Stimulated activated memory B cell treated with anti-CD40 and anti-IgM and Interleukin-4, amounts not matched to agents 10 μg/mL and 1 μg/mL and 100 μg/mL, for 72 hours (primary cell): ENCODE measurements at regions not wholly inside any gene's neighbourhood (a gene's known extent, or its start where the extent isn't known, plus 50 kb on each side); places are given as distances from the start of the nearest gene placed in this dataset.
"Not testable (repeated sequence)": the region's sequence is repeated elsewhere in the genome, so short reads cannot be mapped to it uniquely, and the experiment has no call there.

Experiments used
- ATAC-seq: fragments of 150-1000 bp; cut with Tn5 transposase; 2 replicates; pipeline ENCODE4 v1.10.0; 2021
- H3K27ac Mint-ChIP-seq: one replicate; pipeline ENCODE4 v1.8.0; 2022; ENCODE audit warnings: mild to moderate bottlenecking, mixed read lengths
- H3K27me3 Mint-ChIP-seq: one replicate; pipeline ENCODE4 v1.8.0; 2022; ENCODE audit warnings: mixed read lengths
- H3K36me3 Mint-ChIP-seq: one replicate; pipeline ENCODE4 v1.8.0; 2022; ENCODE audit warnings: mixed read lengths
- H3K4me1 Mint-ChIP-seq: one replicate; pipeline ENCODE4 v1.8.0; 2022; ENCODE audit warnings: mixed read lengths
- H3K4me3 Mint-ChIP-seq: one replicate; pipeline ENCODE4 v1.8.0; 2022; ENCODE audit warnings: mild to moderate bottlenecking, moderate library complexity, mixed read lengths
- H3K9me3 Mint-ChIP-seq: one replicate; pipeline ENCODE4 v1.8.0; 2022; ENCODE audit warnings: mixed read lengths

DNA sequence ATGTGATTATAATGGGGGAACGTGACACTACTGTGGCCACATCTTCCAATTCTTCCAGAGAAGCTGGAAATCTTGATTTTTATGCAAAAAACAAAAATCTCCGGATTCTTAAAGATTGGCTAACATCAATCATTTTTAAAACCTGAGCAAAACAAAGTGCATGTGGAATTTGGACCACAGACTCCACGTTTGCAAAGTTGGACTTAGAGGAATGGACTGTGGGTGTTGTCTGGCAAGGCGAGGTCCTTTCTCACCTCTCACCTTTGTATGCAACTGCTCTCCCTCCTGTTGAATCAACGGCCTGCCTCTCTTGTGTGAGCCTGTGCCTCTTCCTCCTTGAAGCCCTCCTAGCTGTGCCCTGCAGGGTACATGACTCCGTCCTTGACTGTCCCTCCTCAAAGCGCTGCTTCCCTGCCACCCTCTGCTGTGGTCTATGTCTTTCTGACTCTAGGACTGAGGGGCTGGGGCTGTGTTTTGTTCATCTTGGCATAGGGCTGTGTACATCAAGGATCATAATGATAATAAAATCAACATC is 122.4 kb downstream of the PHETA1 start:
- no peak overlapping the region for H3K4me3 Mint-ChIP-seq
- peaks cover 32% of the 10 kb centered on the region for H3K27me3 Mint-ChIP-seq

DNA sequence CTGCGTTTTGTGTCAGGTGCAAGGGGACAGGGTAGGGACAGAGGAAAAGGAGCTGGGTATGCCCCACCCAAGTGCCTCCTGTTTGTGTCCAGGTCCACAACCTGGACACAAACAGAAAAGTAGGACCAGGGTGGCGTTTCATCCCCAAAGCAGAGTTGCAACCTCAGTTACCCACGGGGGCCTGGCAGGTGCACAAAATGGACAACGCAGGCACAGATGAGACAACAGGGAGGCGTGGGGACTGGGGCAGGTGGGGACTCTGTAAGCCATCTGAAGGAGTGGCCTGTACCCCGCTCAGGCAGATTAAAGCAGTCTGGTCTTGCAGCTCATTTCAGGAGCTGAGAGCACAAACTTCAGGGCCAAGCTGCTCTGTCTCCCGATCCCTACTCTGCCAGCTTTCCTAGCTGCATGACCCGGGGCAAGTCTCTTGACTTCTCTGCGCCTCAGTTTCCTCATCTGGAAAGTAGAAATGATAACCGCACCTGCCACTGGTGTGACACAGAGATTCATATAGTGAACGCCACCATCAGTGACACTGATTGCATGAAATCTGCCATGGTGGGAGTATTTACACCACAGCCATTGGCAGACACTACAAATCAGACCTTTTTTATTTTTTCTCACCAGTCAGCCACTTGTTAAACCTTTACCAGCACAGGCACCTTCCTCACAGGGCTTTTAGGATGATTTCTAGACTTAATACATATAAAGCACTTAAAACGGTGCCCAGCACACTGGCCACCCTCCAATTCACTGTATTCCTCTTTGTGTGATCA is 123.0 kb downstream of the PHETA1 start:
- Mint-ChIP-seq H3K27me3 (peaks cover 25% of the 10 kb centered on the region), H3K36me3 (no peaks in the 10 kb centered on the region), H3K9me3 (peaks cover 6% of the 10 kb centered on the region), H3K4me1 (no peaks in the 10 kb centered on the region), H3K27ac (no peak overlapping the region), H3K4me3 (no peak overlapping the region)
- no peak for ATAC-seq

More for the DNA sequence above, 122.4 kb downstream of the PHETA1 start:
- H3K9me3 Mint-ChIP-seq = peaks cover 6% of the 10 kb centered on the region
- no peaks in the 10 kb centered on the region for H3K4me1 Mint-ChIP-seq
- H3K36me3 Mint-ChIP-seq = no peaks in the 10 kb centered on the region
- H3K27ac Mint-ChIP-seq = no peak overlapping the region
- ATAC-seq = no peak

DNA sequence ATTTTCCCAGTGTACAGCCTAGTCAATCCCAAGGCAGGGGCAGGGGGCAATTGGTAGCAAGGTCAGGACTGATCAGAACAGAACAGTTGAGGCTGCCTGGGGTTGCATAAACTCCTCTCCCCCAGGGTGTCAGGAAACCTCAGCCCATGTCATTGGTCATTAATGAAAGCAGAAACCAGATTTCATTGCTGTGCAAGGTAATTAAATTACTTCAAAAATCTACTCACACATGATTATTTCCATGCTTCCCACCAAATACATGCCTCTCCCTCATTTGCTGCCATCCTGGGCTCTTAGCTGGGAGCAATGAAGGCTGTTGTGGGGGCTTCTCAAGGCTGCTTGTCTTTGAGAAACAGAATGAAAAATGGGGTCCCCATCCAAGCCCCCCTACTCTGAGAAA is 124.2 kb downstream of the PHETA1 start:
- H3K4me3 Mint-ChIP-seq = no peak overlapping the region
- H3K9me3 Mint-ChIP-seq = peaks cover 6% of the 10 kb centered on the region
- H3K36me3 Mint-ChIP-seq = no peaks in the 10 kb centered on the region
- H3K27ac Mint-ChIP-seq = no peak overlapping the region
- H3K4me1 Mint-ChIP-seq = no peaks in the 10 kb centered on the region
- H3K27me3 Mint-ChIP-seq = peaks cover 31% of the 10 kb centered on the region
- ATAC-seq = no peak

DNA sequence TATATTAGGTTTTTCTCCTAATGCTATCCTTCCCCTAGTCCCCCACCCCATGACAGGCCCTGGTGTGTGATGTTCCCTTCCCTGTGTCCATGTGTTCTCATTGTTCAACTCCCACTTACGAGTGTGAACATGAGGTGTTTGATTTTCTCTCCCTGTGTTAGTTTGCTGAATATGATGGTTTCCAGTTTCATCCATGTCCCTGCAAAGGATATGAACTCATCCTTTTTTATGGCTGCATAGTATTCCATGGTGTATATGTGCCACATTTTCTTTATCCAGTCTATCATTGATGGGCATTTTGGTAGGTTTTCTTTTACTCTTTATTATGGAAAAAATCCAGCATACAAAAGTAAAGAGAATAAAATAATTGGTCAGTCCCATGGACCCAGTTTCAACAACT is 126.1 kb downstream of the PHETA1 start:
- H3K9me3 Mint-ChIP-seq, ATAC-seq, H3K36me3 Mint-ChIP-seq, H3K27ac Mint-ChIP-seq, H3K4me3 Mint-ChIP-seq, H3K4me1 Mint-ChIP-seq: not testable (repeated sequence)
- peaks cover 29% of the 10 kb centered on the region for H3K27me3 Mint-ChIP-seq

DNA sequence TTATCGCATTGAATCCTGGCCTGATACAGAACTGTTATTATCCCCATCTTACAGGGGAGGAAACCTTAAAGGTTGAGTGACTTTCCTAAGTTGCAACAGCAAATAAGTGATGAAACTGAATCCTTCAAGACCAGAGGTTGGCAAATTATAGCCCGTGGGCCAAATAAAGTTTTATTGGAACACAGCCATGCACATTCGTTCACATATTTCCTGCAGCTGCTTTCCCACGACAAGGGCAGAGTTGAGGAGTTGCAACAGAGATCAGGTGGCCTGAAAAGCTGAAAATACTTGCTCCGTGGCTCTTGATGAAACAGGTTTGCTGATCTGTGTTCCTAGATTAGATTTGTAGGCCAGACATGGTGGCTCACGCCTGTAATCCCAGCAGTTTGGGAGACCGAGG is 126.7 kb downstream of the PHETA1 start:
- H3K27me3 Mint-ChIP-seq = peaks cover 30% of the 10 kb centered on the region
- no peaks in the 10 kb centered on the region for H3K36me3 Mint-ChIP-seq
- peaks cover 6% of the 10 kb centered on the region for H3K9me3 Mint-ChIP-seq
- ATAC-seq = no peak
- H3K4me1 Mint-ChIP-seq = no peaks in the 10 kb centered on the region
- H3K4me3 Mint-ChIP-seq = no peak overlapping the region
- H3K27ac Mint-ChIP-seq = no peak overlapping the region

DNA sequence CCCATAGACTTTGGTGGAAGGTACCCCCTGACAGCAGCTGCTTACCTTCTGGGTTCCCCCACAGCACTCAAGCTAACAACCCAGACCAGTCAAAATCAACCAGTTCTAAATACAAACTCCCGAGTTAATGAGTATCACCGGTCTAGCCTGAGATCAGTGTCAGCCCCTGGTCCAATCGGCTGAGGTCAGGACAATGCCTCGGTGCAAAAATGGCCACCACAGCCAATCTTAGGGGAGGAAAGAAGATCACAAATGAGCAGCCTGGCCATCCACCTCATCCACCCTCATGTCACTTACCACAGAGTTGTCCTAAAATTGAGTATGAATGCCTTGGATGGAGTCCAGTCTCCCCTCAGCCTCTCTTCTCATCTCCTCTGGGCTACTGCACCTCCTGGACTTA is 128.5 kb downstream of the PHETA1 start:
- Mint-ChIP-seq H3K9me3 (peaks cover 9% of the 10 kb centered on the region), H3K4me1 (no peaks in the 10 kb centered on the region), H3K36me3 (no peaks in the 10 kb centered on the region), H3K27me3 (peaks cover 44% of the 10 kb centered on the region), H3K4me3 (no peak overlapping the region), H3K27ac (no peak overlapping the region)
- no peak for ATAC-seq

DNA sequence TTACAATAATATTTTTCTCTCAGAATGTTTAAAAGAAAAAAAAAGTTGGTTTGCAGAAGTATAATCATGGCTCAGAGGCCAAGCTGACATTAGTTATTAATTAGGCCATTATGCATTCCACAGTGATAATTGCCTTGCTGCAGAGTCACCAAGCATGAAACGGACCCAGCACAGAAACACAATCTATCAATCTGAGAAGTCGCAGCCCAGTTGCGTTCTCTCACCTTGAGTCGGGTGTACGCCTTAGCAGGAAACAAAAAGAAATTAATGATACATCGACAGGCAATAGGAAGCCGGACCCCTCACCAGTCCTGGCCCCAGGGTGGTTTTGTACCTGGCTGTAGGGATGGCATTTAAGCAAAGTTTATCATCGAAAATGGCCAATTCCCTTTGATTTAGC is 129.7 kb downstream of the PHETA1 start:
- H3K9me3 Mint-ChIP-seq = peaks cover 7% of the 10 kb centered on the region
- H3K4me1 Mint-ChIP-seq = no peaks in the 10 kb centered on the region
- peaks cover 50% of the 10 kb centered on the region for H3K27me3 Mint-ChIP-seq
- H3K36me3 Mint-ChIP-seq = no peaks in the 10 kb centered on the region
- no peak overlapping the region for H3K4me3 Mint-ChIP-seq
- ATAC-seq = no peak
- no peak overlapping the region for H3K27ac Mint-ChIP-seq

DNA sequence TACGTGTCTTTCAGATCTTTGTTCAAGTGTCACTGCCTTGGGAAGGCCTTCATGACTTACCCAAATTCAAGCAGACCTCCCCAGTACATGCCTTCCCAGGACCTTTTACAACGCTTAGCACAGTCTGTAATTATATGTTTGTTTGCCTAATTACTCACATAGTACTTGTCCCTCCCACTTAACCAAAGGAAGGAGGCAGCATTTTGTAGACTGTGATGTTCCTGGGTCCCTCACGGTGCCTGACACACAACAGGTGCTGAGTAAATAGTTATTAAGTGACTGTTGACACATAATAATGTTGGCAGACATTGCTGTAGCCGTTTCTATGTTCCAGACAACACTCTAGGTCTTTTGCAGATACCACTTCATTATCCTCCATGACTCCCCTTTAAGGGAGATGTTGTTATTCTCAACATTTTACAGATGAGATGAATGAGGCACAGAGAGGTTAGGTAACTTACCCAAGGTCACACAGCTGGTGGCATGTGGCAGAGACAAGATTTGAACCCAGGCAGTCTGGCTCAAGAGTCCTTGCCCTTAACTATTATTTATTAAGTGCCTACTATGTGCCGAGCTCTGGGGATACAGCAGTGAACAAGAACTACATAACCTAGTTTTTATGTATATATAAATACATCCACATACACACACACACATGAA is 130.7 kb downstream of the PHETA1 start:
- no peak overlapping the region for H3K4me3 Mint-ChIP-seq
- H3K9me3 Mint-ChIP-seq = peaks cover 7% of the 10 kb centered on the region
- H3K4me1 Mint-ChIP-seq = no peaks in the 10 kb centered on the region
- no peak for ATAC-seq
- no peaks in the 10 kb centered on the region for H3K36me3 Mint-ChIP-seq
- H3K27me3 Mint-ChIP-seq = peaks cover 55% of the 10 kb centered on the region
- no peak overlapping the region for H3K27ac Mint-ChIP-seq

DNA sequence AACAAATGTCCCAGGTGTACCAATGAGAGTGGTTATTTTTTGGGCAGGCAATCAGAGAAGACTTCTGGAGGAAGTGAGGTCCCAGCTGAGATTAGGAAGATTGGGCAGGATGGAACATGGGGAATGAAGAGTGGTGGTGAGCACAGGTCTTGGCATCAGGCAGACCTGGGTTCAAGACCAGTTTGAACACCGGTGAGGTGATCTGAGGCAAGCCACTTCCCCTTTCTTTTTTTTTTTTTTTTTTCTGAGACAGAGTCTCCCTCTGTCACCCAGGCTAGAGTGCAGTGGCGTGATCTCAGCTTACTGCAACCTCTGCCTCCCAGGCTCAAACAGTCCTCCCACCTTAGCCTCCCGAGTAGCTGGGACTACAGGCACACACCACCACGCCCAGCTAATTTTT is 134.4 kb downstream of the PHETA1 start:
- H3K27ac Mint-ChIP-seq, H3K9me3 Mint-ChIP-seq, ATAC-seq, H3K36me3 Mint-ChIP-seq, H3K4me3 Mint-ChIP-seq, H3K4me1 Mint-ChIP-seq: not testable (repeated sequence)
- peaks cover 70% of the 10 kb centered on the region for H3K27me3 Mint-ChIP-seq

DNA sequence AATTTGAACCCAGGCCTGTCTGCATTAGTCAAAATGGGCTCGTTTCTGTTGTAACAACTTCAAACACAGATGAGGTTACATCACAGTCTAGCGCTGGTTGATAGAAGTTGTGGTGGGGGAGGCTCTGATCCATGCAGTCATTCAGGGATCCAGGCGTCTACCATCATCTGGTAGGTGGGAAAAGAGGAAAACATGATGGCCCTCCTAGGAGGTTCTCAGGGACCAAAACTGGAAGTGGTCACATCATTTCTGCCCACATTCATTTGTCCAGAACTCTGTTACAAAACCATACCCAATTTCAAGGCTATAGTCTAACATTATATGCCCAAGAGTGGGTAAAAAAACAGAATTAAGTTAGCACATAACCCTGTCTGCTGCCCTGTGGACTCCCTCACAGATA is 135.1 kb downstream of the PHETA1 start:
- Mint-ChIP-seq H3K4me1 (no peaks in the 10 kb centered on the region), H3K27me3 (peaks cover 70% of the 10 kb centered on the region), H3K9me3 (peaks cover 6% of the 10 kb centered on the region), H3K27ac (no peak overlapping the region), H3K4me3 (no peak overlapping the region), H3K36me3 (no peaks in the 10 kb centered on the region)
- no peak for ATAC-seq

DNA sequence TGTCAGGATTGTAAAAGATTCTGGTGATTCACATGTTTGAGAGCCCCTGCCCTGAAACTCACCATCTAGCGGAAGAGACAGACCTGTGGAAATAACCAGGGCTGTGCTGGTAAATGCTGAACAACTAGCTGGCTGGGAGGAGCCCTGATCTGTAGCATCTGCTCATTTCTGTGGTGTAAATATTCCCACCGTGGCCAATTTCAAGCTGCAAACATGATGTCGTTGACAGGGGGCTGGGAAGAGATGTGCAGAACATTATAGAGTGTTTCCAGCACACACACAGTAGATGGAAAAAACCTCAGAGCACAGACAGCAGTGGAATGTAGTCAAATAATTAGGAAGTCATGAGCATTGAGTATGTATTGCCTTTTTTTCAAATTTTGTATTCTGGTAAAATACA is 138.2 kb downstream of the PHETA1 start:
- Mint-ChIP-seq H3K9me3 (peaks cover 2% of the 10 kb centered on the region), H3K4me3 (no peak overlapping the region), H3K27ac (no peak overlapping the region), H3K36me3 (no peaks in the 10 kb centered on the region), H3K4me1 (no peaks in the 10 kb centered on the region), H3K27me3 (peaks cover 64% of the 10 kb centered on the region)
- no peak for ATAC-seq

DNA sequence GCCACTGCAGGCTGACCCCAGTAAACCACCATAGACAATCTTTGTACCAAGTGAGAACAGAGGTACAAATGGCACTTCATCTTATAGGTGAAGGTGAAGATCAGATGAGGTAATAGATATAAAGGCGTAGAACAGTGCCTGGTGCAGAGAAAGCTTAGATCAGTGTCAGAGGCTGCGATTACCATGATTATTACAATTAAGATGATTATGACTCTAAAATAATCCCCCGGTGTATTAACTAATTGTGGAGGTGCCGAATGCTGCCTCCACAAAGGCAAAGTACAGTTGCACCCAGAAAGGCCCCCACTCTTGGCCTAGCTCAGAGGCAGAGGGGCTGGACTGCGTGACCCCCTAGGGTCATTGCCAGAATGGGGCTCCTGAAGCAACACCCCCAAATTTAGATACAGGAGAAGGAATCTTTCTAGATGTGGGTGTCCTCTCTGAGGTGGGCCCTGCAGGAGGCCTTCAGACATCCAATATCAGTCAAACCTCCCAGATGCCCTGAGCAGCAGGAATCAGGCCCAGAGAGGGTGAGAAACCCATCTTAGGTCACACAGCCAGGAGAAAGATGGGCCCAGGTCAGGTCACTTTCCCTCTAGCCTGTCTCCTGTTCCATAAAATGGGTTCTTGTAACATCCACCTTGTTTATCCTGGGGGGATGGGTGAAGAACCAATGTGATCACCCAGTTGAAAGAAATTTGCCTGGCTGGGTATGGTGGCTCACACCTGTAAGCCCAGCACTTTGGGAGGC is 139.8 kb downstream of the PHETA1 start:
- Mint-ChIP-seq H3K36me3 (no peaks in the 10 kb centered on the region), H3K27me3 (peaks cover 66% of the 10 kb centered on the region), H3K4me3 (no peak overlapping the region), H3K9me3 (peaks cover 2% of the 10 kb centered on the region), H3K27ac (no peak overlapping the region), H3K4me1 (peaks cover 6% of the 10 kb centered on the region)
- no peak for ATAC-seq

DNA sequence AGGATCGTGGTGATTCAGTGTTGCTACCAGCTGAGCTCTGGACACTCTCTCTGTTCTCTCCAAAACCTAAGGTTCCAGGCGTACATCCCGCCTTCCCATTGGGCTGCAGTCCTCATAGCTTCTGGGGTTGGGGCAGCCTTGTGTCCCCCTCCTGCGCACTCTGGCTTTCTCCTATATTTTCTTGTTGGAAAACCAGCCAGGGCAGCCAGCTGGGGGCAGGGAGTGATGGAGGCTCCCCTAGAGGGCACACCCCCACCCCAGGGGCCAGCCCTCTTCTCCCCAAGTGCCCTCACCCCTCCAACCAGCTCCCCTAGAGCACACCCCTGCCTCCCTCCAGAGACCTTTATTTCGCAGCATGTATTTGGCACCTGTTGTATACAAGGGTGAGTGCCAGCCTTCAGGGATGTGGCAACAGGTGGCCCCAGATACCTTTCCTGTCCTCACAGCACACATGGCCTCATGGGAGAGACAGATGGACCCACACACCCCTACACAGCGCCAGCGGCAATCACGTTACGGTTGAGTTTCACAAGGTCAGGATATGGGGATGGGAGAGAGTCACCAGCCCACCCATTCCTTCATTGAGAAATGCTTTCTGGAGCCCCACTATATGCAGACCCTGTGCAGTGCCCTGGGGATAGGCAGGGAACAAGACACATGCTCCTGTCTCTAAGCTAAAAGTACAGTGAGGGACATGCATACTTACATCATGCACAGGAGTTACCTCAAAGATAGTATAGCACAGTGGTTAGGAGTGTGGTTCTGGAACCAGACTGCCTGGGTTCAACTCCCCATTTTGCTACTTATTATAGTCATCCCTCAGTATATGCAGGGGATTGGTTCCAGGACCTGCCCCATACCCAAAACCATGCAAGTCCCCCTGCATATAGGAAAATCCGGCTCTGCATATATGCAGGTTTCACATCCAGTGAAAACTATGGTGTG is 141.1 kb downstream of the PHETA1 start:
- peaks cover under 1% of the 10 kb centered on the region for H3K9me3 Mint-ChIP-seq

DNA sequence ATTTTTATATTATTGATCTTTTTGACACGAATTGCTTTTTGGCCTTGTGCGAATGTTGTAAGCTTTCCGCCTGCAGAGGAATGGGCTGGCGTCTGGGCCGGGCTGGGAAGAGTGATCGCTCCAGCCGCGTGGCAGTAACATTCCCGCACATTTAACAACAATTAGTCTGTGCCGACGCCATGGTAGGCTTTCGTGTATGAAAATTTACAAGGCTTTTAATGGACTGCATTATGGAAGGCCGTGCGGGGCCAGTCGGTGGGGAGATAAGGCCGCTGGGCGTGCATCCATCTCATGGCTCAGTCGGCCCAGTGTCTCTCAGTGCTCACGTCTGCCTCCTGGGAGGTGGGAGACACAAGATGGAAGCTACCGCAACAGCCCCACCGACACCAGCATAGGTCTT is 142.2 kb downstream of the PHETA1 start:
- Mint-ChIP-seq H3K4me1 (peaks cover 6% of the 10 kb centered on the region), H3K9me3 (no peaks in the 10 kb centered on the region), H3K36me3 (no peaks in the 10 kb centered on the region), H3K27me3 (peaks cover 60% of the 10 kb centered on the region), H3K27ac (no peak overlapping the region), H3K4me3 (no peak overlapping the region)
- ATAC-seq = no peak

More for the DNA sequence above, 141.1 kb downstream of the PHETA1 start:
- Mint-ChIP-seq H3K27ac (no peak overlapping the region), H3K4me3 (no peak overlapping the region), H3K36me3 (no peaks in the 10 kb centered on the region), H3K27me3 (peaks cover 63% of the 10 kb centered on the region), H3K4me1 (peaks cover 6% of the 10 kb centered on the region)
- no peak for ATAC-seq
